ENCODE measurements at regions not wholly inside any gene's neighbourhood (a gene's known extent, or its start where the extent isn't known, plus 50 kb on each side); places are given as distances from the start of the nearest gene placed in this dataset.

DNA sequence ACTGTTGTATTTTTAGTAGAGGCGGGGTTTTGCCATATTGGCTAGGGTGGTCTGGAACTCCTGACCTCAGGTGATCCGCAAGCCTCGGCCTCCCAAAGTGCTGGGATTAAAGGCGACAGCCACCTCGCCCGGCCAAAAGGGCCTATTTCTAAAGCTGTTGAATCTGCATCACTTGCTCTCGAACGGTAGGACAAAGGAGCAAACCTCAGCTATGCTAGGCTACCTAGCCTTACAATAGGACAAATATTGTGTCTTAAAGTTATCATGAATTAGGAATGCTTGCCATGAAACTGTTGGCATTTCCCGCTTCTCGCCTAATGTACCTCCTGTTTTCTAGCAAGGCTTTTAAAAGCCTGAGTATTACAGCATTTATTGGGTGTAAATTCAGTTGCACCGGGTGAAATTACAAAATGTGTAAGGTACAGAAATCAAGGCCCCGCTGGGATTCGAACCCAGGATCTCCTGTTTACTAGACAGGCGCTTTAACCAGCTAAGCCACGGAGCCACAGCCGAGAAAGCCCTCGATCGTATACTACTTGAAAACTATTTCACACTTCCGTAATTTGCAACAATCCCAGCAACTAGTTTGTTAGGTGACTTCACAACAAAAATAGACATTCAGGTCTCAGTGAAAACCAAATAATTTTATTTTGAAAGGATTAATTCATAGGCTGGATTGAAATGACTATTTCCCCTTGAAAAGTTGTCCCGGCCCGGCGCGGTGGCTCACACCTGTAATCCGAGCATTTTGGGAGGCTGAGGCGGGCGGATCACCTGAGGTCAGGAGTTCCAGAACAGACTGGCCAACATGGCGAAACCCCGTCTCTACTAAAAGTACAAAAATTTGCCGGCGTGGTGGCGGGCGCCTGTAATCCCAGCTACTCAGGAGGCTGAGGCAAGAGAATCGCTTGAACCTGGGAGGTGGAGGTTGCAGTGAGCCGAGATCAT, 211.6 kb upstream of the ZNF184 start:
- TF ChIP-seq, protein P1, sequence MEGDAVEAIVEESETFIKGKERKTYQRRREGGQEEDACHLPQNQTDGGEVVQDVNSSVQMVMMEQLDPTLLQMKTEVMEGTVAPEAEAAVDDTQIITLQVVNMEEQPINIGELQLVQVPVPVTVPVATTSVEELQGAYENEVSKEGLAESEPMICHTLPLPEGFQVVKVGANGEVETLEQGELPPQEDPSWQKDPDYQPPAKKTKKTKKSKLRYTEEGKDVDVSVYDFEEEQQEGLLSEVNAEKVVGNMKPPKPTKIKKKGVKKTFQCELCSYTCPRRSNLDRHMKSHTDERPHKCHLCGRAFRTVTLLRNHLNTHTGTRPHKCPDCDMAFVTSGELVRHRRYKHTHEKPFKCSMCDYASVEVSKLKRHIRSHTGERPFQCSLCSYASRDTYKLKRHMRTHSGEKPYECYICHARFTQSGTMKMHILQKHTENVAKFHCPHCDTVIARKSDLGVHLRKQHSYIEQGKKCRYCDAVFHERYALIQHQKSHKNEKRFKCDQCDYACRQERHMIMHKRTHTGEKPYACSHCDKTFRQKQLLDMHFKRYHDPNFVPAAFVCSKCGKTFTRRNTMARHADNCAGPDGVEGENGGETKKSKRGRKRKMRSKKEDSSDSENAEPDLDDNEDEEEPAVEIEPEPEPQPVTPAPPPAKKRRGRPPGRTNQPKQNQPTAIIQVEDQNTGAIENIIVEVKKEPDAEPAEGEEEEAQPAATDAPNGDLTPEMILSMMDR (conservative IDR thresholded peaks at IDR 0.05 in 1 of 2, IDR thresholded peaks at IDR 0.05 in 1 of 2; ENCODE audit: extremely low read depth in 1 of 2, insufficient read depth in 1 of 2, low read depth in 1 of 2, low read length in 2 of 2) = no peak
- TF ChIP-seq EZH2 (IDR thresholded peaks at IDR 0.05; ENCODE audit: borderline replicate concordance, low read length) = no peak
